Stomach (tissue), 8 donors: ENCODE measurements at regions not wholly inside any gene's neighbourhood (a gene's known extent, or its start where the extent isn't known, plus 50 kb on each side); places are given as distances from the start of the nearest gene placed in this dataset.

Source experiments
- DNase-seq, 2 donors: peaks; one replicate each; pipeline versions ENCODE4 v3.0.0 to v3.0.0-alpha.2; 2013 to 2019
- H3K27ac ChIP-seq, 5 donors: fragments of 200-600 bp in 4 of 5; sonication (generic) in 4 of 5; one replicate each; pipeline ENCODE4 v1.5.1; 2013 to 2019; ENCODE audit warnings: mild to moderate bottlenecking in 1 of 5, moderate library complexity in 1 of 5
- H3K27me3 ChIP-seq, 3 donors: fragments of 200-600 bp; sonication (generic); one replicate each; pipeline ENCODE4 v1.5.1; 2017 to 2019; ENCODE audit warnings: mixed run types in 1 of 3
- H3K36me3 ChIP-seq, 4 donors: fragments of 200-600 bp; sonication (generic); 1 replicate in 3 of 4; 2 replicates in 1 of 4; pipeline ENCODE4 v1.5.1; 2016 to 2019
- H3K4me1 ChIP-seq, 4 donors: fragments of 200-600 bp; sonication (generic); one replicate each; pipeline ENCODE4 v1.5.1; 2016 to 2019
- H3K4me3 ChIP-seq, 4 donors: fragments of 200-600 bp; sonication (generic) in 3 of 4; one replicate each; pipeline ENCODE4 v1.5.1; 2016 to 2019; ENCODE audit warnings: mild to moderate bottlenecking in 1 of 4
- H3K9me3 ChIP-seq, 4 donors: fragments of 200-600 bp; sonication (generic); one replicate each; pipeline ENCODE4 v1.5.1; 2016 to 2019
- EP300 ChIP-seq: sonication (generic); formaldehyde crosslinking; IDR thresholded peaks from one replicate; pipeline ENCODE4 v1.6.1; 2017; ENCODE audit warnings: antibody characterized with exemption
- POLR2A ChIP-seq, 4 donors: fragments of 450-650 bp; IDR thresholded peaks; one replicate each; pipeline ENCODE4 v1.6.1; 2016; ENCODE audit warnings: antibody characterized with exemption in 4 of 4, control low read depth in 2 of 4, mild to moderate bottlenecking in 1 of 4, moderate library complexity in 1 of 4
- POLR2AphosphoS5 ChIP-seq, 3 donors: sonication (generic); formaldehyde crosslinking; IDR thresholded peaks; one replicate each; pipeline ENCODE4 v1.6.1; 2016; ENCODE audit warnings: antibody characterized with exemption in 3 of 3
- WGBS, 5 donors: extraction: QIAGEN DNeasy Blood & Tissue Kit in 3 of 5; methylation state at CpG; one replicate each; pipeline versions ENCODE4 v1.1.5 to v1.1.7; 2013 to 2018; 5-methylcytosine and 5-hydroxymethylcytosine counted together
- intact Hi-C: fragments of 100-400 bp; cut with DNase I; formaldehyde crosslinking; loops from one replicate; pipeline ENCODE4 v1.15.1; 2023; ENCODE audit warnings: low total_unique reads
- TF ChIP-seq, protein P1 (sequence below), 7 experiments: fragments of 450-650 bp in 4 of 7; fragments of 200-600 bp in 3 of 7; sonication (generic) in 3 of 7; IDR thresholded peaks; one replicate each; pipeline ENCODE4 v1.5.1; 2016 to 2019; ENCODE audit warnings: antibody characterized with exemption in 7 of 7, control low read depth in 2 of 7, mild to moderate bottlenecking in 1 of 7
- donor health status: healthy with polysubstance abuse.
- donor health status: Bipolar disorder and iron deficiency.
- donor health status: healthy.

DNA sequence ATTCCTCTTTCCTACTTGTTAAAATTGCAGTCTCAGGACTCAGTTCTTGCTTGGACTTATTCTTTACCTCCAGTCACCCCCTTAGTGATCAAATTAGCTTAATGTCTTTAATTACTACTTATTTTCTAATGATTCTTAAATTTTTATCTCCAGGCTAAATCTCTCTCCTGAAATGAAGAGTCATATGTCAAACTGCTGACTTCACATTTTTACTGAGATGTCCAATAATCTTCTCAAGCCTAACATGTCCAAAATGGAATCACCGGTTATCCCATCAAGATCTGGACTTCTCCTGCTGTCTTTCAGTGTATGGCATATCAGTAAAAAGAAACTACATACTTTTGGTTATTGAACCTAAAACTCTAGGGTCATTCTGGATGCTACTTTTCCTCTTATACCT, 332.3 kb upstream of the HTR2C start:
- Histone ChIP-seq H3K4me1 (no peaks in the 10 kb centered on the region), H3K9me3 (no peaks in the 10 kb centered on the region), H3K27me3 (peaks cover 0 to 3% (median 0%) of the 10 kb centered on the region in 3 donors), H3K4me3 (no peak overlapping the region), H3K36me3 (no peaks in the 10 kb centered on the region), H3K27ac (no peak overlapping the region)
- intact Hi-C loops = no loop called here
- TF ChIP-seq EP300 (no peak), POLR2A (IDR thresholded peaks at IDR 0.05) (no peak), POLR2AphosphoS5 (IDR thresholded peaks at IDR 0.05) (no peak)
- TF ChIP-seq, protein P1, sequence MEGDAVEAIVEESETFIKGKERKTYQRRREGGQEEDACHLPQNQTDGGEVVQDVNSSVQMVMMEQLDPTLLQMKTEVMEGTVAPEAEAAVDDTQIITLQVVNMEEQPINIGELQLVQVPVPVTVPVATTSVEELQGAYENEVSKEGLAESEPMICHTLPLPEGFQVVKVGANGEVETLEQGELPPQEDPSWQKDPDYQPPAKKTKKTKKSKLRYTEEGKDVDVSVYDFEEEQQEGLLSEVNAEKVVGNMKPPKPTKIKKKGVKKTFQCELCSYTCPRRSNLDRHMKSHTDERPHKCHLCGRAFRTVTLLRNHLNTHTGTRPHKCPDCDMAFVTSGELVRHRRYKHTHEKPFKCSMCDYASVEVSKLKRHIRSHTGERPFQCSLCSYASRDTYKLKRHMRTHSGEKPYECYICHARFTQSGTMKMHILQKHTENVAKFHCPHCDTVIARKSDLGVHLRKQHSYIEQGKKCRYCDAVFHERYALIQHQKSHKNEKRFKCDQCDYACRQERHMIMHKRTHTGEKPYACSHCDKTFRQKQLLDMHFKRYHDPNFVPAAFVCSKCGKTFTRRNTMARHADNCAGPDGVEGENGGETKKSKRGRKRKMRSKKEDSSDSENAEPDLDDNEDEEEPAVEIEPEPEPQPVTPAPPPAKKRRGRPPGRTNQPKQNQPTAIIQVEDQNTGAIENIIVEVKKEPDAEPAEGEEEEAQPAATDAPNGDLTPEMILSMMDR (IDR thresholded peaks at IDR 0.05) = no peak
- 80 to 100% (median 97%) methylated on average over 1 of the region's 1 CpG for WGBS, 5 donors
- no peak for DNase-seq

DNA sequence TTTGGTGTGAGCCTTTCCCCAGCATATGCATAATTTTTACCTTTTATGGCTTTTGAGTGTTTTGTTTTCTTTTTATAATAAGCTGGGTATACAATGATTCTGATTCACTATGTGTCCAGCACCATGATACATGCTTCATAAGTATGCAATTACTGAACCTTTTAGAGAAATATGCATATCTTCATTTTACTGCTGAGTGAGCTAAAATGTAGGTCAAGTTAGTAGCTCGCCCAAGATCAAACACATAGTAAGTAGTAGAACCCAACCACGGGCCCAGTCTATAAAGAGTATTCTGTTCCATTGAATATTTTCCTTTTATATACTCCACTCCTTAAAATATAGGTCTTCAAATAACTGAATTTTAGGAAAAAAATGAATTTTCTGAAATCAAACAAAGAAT, 362.4 kb upstream of the HTR2C start:
- H3K4me3 ChIP-seq = no peak overlapping the region
- no peaks in the 10 kb centered on the region for H3K4me1 ChIP-seq
- H3K9me3 ChIP-seq = no peaks in the 10 kb centered on the region
- H3K27ac ChIP-seq = no peak overlapping the region
- no peaks in the 10 kb centered on the region for H3K36me3 ChIP-seq
- TF ChIP-seq POLR2A (IDR thresholded peaks at IDR 0.05) (no peak), EP300 (no peak)
- TF ChIP-seq, protein P1 (IDR thresholded peaks at IDR 0.05) = no peak
- WGBS, 5 donors = 39 to 99% (median 80%) methylated on average over 2 of the region's 2 CpGs
- no peaks in the 10 kb centered on the region for H3K27me3 ChIP-seq
- no peak for DNase-seq
- intact Hi-C loops = no loop called here

DNA sequence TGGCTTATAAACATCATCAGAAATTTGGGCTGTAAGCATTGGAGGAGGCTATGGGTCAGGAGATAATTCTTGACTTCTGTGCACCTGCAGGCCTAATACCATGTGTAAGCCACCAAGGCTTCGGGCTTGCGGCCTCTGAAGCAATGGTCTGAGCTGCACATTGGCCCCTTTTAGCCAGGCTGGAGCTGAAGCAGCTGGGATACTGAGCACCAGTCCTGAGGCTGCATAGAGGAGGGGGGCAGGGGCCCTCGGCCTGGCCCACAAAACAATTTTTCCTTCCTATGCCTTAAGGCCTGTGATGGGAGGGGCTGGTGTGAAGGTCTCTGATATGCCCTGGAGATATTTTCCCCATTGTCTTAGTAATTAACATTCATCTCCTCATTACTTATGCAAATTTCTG, 373.0 kb upstream of the HTR2C start:
- intact Hi-C loops = no loop called here
- no peaks in the 10 kb centered on the region for H3K4me1 ChIP-seq
- H3K27me3 ChIP-seq = no peaks in the 10 kb centered on the region
- H3K36me3 ChIP-seq = no peaks in the 10 kb centered on the region
- no peak for TF ChIP-seq EP300
- no peak for TF ChIP-seq POLR2A (IDR thresholded peaks at IDR 0.05)
- TF ChIP-seq, protein P1 (IDR thresholded peaks at IDR 0.05) = no peak
- TF ChIP-seq POLR2AphosphoS5 (IDR thresholded peaks at IDR 0.05) = no peak
- no peaks in the 10 kb centered on the region for H3K9me3 ChIP-seq
- no peak overlapping the region for H3K4me3 ChIP-seq
- WGBS, 5 donors = 87 to 100% (median 91%) methylated on average over 1 to 3 of the region's 3 CpGs
- no peak for DNase-seq
- no peak overlapping the region for H3K27ac ChIP-seq

DNA sequence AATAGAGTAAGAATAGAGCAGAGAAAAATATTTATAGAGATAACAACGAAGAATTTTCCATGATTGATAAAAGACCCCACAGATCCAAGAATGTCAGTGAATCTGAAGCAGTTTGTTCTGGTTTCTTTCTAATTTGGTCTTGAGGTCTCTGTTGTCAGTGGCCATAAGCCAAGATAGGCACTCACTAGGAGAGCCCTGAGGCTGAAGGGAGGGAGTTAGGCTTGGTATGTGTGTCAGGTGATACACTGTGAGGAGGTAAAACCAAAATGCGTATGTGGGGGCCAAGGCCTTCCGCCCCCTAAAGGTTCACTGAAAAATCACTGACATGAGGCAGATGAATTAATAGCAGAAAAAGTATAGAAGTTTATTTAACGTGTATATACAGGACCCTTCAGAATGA, 382.3 kb upstream of the HTR2C start:
- no peak overlapping the region for H3K4me3 ChIP-seq
- intact Hi-C loops = no loop called here
- no peaks in the 10 kb centered on the region for H3K4me1 ChIP-seq
- TF ChIP-seq, protein P1 (IDR thresholded peaks at IDR 0.05) = no peak
- TF ChIP-seq POLR2AphosphoS5 (IDR thresholded peaks at IDR 0.05) (no peak), POLR2A (IDR thresholded peaks at IDR 0.05) (no peak), EP300 (no peak)
- H3K9me3 ChIP-seq = peaks cover 0 to 3% (median 0%) of the 10 kb centered on the region in 4 donors
- no peak for DNase-seq
- no peaks in the 10 kb centered on the region for H3K27me3 ChIP-seq
- 53 to 74% (median 59%) methylated on average over 4 of the region's 4 CpGs for WGBS, 5 donors
- no peak overlapping the region for H3K27ac ChIP-seq
- H3K36me3 ChIP-seq = no peaks in the 10 kb centered on the region
